Ecto neural progenitor cell (in vitro differentiated cells): ENCODE measurements at regions not wholly inside any gene's neighbourhood (a gene's known extent, or its start where the extent isn't known, plus 50 kb on each side); places are given as distances from the start of the nearest gene placed in this dataset.
"Not testable (repeated sequence)": the region's sequence is repeated elsewhere in the genome, so short reads cannot be mapped to it uniquely, and the experiment has no call there.

Source experiments
- DNase-seq: peaks from one replicate; pipeline ENCODE4 v3.0.0-alpha.2; 2018; ENCODE audit warnings: low spot score

DNA sequence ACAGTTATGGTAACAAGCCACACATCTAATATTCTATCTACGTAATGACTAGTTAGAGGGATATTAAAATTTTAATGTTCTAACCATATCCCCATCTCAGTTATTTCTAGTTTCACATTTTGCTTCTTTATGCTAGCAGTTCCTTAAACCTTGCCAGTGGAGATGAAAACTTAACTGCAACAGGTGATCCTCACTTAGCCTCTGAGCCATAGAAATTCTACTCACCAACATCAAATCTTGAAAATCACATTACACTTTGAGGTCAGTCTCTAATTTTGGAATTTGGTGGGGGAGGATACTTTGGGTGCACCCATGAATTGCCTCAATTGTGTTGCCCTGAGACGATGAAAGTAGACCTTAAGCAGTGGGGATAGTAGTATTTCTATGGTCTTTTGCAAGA, 256.4 kb downstream of the GATA3 start:
- DNase-seq: no peak

DNA sequence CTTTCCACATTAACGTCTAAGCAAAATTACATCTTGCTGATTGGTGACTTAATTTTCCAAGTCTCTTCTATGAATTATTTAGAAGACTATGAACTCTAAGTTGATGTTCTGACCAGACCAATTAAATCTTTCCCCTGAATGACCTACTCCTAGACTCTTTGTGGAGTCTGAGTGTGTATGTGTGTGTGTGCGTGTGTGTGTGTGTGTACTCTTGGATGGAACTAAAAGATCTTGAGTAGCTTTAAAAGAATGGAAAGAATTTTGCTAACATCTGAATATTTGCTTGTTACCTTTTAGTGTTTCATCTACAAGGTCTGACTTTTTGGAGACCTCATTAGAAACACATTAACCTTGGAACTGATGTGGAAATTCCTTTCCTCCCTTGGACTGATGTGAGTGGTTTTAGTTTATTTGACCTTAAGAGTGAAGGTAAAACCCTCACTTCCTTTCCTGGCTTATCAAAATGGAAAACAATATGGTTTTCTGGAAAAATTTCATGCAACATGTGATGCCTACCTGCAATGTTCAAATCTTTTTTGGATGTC, 257.1 kb downstream of the GATA3 start:
- DNase-seq: no peak

DNA sequence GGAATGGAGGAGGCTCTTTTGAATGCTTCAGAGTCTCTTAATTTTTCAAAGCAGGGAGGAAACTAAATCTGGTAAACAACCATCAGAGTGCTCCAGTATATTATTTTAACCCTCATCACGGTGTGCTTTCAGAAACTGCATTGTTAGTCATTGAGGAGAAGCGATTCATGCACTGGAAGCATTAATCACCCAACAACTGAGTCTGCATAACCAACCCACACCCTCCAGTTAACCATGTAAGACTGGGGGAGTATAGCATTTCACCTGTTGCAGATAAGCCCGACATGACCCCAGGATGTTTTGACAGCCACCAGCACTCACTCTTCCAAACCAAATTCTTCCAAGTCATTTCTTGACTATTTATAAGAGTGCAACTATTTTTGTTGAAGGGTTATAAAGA, 257.6 kb downstream of the GATA3 start:
- DNase-seq: no peak

GRCh38 chr10:8312781-8313180, 258.3 kb downstream of the GATA3 start:
- DNase-seq: no peak

DNA sequence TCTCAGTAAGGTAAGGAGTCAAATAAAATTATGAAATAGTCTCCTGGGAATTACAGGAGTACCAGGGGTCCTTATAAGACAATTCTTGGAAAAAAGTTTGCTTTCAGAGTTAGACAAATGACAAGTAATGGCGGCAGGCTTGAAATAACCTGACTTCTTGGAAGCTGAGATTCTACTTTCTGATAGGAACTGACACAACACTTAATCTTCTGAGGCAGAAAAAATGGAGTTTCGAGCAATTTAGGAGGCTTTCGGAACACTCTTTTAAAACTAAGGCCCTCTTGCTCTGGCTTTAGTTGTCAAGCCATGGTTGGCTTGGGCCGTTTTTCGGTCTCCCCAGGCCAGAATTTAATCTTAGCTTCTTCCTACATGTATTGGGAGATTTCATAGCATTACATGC, 260.0 kb downstream of the GATA3 start:
- DNase-seq: no peak

DNA sequence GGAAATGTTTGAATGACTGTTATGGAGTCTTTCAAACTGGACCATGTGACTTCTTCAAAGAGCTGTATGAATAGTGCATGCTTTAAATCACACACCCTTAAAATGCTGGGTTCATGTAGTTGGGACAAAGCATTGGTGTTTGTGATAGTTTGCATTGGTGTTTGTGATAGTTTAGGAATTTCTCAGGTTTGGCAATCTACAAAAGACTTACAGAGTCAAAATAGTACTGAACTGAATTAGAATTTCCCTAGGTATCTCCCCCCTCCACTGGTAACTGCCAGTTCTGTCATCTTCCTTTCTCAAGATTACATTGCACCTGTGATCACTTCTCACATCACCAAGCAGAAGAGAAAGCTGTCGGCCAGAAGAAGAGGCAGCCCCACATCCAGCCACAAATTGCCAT, 261.1 kb downstream of the GATA3 start:
- no peak for DNase-seq

GRCh38 chr10:8316284-8316683, 261.8 kb downstream of the GATA3 start:
- DNase-seq: no peak

DNA sequence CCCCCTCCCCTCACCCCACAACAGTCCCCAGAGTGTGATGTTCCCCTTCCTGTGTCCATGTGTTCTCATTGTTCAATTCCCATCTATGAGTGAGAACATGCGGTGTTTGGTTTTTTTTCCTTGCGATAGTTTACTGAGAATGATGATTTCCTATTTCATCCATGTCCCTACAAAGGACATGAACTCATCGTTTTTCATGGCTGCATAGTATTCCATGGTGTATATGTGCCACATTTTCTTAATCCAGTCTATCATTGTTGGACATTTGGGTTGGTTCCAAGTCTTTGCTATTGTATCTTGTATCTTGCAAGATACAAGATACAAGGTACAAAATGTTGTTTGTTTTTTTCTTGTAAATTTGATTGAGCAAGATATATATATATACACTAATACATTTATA, 263.9 kb downstream of the GATA3 start:
- not testable (repeated sequence) for DNase-seq

- DNase-seq: no peak
These were observed 264.5 kb downstream of the GATA3 start for GRCh38 chr10:8318956-8319355.

DNA sequence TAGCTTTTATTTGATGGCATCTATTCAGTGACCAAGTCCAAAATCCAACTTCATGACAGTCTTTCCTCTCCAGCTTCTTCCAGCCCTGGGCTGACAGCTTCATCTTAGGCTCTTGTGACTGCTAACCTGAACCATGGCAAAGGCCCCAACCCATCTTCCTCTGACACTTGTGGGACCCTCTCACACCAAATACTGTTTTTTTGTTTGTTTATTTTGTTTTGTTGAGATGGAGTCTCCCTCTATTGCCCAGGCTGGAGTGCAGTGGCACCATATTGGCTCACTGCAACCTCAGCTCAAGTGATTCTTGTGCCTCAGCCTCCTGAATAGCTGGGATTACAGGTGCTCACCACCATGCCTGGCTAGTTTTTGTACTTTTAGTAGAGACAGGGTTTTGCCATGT, 265.2 kb downstream of the GATA3 start:
- no peak for DNase-seq

GRCh38 chr10:8321990-8322389, 267.5 kb downstream of the GATA3 start:
- no peak for DNase-seq

GRCh38 chr10:8323428-8324054, 269.1 kb downstream of the GATA3 start:
- DNase-seq: no peak

DNA sequence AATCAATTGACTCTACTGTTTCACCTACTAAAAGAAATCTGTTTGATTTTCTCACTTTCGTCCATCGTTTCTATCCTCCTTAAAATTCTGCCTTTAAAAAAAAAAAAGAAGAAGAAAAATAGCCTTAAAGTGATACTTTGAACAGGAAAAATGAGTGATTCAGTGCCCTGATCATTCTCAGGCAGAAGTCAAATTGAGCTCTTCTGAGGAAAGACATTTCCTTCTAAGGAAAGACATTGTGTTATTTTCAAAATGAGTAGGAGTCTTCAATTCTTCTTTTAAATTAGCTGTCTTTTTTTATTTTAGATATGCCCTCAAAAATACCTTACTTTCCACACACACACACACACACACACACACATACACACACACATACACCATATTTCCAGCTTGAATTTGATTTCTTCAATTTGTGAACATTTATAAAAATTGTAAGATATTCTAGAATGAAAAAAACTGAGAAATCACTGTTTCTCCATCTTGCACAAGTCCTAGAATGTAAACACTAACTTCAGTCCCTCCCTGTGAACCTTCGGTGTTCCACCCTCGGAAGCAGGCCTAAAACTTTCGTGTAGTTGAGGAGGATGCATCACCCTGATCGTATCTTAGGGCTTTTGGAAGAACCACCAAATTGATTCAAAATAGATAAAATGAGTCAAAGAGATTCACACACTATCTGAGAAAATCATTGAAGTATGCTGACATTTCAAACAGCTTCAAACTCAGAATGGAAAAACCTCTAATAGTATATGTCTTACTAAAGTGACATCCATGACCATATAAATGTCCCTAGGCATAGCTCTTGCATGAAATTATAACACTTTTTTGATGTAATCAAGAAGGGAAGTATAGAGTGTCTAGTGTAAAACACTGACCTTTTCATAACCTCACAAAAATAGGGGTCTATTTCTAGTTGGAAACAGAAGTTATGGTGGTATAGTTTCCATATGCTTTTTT, 270.8 kb downstream of the GATA3 start:
- no peak for DNase-seq

DNA sequence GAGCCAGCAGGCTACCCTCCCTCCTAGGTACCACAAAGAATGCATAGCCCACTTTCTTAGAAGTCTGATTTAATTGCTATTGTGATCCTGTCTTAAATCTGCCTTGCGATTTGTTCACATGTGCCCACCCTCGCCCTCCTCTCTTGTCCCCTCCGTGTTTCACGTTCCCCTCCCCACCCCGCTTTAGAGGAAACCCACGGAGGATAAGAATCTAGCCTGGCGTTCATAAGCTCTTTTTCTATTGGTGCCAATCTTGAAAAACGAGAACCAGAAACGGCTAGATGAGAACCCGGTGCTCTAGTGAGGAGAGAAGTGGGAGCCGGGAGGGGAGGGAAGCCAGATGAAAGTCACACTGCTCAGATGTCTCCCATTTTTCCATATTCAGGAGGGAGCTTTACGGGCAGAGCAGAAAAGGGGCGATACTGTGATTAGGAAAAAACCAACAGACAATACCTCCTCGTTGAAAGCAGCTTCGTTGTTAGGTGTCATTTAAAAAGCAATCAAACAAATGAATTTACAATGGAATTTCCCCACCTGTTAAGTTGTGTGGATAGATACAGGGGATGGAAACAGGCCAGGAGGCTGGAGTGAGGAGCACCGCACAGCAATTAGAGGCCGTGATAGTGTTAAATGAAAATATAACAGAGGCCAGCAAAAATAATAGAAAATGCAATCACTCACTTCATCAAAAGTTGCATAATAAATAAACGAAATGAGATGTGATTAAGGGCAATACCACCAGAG, 272.1 kb downstream of the GATA3 start:
- DNase-seq: no peak

DNA sequence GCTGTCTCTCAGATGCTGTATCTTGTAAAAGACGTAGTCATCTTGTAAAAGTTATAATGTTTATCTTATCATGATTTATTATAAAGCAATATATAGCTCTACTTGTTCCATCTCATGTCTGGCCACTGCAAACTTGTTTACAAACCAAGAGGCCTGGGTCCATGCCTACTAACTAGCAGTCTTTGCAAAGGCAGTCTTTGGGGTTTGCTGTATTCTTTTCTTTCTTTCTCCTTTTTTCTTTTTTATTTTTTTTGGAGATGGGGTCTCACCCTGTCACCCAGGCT, 272.6 kb downstream of the GATA3 start:
- DNase-seq: no peak

DNA sequence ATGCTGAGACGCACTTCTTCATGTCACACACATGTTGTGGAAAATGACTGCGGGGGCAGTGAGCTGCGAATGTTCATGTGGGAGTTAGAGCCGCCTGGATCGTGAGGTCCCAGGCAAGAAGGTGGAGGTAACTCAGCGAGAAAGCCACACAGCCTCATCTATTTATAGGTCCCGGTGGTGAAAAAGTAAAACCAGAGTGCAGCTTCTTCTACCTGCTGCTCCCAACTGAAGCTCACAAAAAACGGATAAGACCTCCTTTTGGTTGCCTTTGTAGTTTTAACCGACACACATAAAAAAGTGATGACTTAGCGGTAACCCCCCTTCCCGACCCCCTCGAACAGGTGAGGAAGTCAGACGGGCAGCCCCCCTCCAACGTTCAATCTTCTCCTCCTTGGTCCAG, 276.9 kb downstream of the GATA3 start:
- DNase-seq: no peak

- DNase-seq: peak; percentile 59
These were observed 277.6 kb downstream of the GATA3 start for GRCh38 chr10:8331896-8332729.

GRCh38 chr10:8332730-8333111, 278.2 kb downstream of the GATA3 start:
- no peak for DNase-seq

- DNase-seq: no peak
These were observed 280.1 kb downstream of the GATA3 start for GRCh38 chr10:8334631-8335030.

DNA sequence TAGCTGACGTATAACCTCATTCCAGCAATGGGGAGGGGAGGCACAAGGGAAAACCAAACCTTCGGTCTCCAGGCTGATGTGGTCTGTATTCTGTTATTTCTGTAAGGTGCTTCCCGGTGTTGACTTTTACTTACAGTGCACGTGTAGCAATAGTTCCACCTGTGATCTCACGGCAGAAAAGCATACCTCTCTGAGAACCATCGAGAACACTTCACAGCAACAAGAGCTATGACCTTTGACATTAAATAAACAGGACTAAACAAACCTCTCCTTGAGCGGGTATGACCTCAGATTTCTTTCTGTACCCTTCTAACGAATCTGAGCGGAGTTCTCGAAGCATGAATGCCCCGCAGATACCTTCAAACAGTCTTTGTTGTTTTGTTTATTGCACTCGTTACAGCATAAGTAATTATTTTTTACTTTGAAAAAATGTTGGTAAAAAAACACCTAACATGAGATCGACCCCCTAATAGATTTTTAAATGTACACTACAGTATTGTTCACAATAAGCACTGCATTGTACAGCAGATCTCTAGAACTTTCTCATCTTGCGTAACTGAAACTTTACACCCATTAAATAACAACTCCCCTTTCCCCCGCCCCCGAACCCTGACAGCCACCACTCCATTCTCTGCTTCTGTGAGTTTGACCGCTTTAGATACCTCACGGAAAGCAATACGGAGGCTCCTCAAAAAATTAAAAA, 282.3 kb downstream of the GATA3 start:
- DNase-seq: no peak

- no peak for DNase-seq
These were observed 282.8 kb downstream of the GATA3 start for GRCh38 chr10:8337332-8337651.
